GM18502 (cell line): ENCODE measurements at regions not wholly inside any gene's neighbourhood (a gene's known extent, or its start where the extent isn't known, plus 50 kb on each side); places are given as distances from the start of the nearest gene placed in this dataset.
"Not testable (repeated sequence)": the region's sequence is repeated elsewhere in the genome, so short reads cannot be mapped to it uniquely, and the experiment has no call there.

ENCODE experiments used
- ATAC-seq: cut with Tn5 transposase; IDR thresholded peaks from one replicate; pipeline ENCODE4 v1.9.1; 2021; ENCODE audit warnings: mild to moderate bottlenecking; ENCODE audit not compliant: unreplicated experiment, poor library complexity

DNA sequence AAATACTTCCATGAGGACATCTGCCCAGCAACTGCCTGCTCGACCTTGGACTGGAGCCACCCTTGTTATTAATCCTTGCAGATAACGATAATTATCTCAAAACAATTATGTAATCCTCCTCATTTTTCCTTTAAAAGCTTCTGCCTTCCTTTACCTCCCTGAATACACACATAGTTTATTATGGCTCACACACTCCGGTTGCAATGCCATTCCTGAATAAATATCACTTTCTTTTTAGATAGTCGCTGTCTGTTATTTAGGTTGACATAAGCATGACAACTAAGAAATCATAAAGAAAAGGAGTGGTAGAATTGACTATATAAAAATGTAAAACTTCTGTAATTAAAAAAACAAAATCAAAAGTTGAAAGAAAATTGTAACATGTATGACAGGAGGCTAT, 64.8 kb downstream of the B4GALT7 start:
- not testable (repeated sequence) for ATAC-seq

DNA sequence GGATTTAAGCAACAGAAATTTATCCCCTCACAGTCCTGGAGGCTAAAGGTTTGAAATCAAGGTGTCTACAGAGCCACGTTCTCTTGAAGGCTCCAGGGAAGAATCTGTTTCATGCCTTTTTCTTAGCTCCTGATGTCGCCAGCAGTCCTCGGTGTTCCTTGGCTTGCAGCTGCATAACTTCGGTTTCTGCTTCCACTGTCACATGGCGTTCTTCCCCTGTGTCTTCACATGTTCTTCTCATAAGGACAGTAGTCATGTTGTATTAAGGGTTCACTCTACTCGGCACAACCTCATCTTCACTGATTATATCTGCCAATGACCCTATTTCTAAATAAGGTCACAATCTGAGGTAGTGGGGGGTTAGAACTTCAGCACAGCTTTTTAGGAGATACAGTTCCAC, 65.2 kb downstream of the B4GALT7 start:
- ATAC-seq = not testable (repeated sequence)

DNA sequence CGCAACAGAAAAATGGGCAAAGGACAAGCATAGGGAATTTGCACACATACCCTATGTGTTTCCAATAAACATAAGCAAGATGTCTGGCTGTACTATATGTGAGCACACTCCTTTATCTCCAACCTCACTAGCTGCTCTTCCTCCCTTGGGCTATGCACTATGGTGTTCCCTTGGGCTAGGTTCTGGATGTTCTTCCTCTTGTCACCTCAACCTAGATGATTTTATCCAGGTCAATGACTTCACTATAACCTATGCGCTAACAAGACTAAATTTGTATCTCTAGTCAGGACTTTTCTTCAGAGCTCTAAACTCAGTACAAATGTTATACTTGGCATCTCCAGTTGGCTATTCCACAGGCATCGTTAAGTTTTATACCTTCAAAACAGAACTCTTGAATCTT, 66.0 kb downstream of the B4GALT7 start:
- ATAC-seq = not testable (repeated sequence)

DNA sequence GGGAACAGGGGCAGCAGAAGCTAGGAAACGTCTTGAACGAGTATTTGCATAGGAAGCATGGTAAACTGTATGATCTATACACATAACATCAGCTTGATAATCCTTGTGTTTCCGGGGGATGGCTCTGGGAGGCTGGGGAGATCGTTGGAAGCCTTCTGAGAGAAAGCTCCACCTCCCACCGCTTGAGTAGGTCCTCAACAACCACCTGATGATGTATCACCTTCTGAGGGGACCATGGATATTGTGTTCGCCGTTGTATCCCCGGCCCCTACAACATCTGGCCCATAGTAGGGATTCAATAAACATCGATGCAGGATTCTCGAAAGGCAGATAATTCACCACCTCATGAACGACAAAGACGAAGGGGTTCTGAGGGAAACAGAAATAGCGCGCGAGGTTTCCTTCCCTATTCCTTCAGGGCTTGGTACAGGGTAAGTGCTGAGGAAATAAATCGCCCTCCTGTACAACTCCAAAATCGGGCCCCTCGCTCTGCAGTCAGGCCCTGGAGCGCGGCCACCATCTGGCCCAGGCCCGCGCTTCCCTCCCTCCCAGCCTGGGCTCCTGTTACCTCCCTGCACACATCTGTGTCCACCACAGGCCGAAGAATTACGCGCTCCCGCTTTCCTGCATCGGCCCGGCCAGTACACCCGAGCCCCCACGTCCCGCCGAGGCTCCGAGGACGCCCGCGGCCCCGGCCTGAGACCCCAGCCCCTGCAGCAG, 71.3 kb downstream of the B4GALT7 start:
- ATAC-seq = peak; percentile 36

DNA sequence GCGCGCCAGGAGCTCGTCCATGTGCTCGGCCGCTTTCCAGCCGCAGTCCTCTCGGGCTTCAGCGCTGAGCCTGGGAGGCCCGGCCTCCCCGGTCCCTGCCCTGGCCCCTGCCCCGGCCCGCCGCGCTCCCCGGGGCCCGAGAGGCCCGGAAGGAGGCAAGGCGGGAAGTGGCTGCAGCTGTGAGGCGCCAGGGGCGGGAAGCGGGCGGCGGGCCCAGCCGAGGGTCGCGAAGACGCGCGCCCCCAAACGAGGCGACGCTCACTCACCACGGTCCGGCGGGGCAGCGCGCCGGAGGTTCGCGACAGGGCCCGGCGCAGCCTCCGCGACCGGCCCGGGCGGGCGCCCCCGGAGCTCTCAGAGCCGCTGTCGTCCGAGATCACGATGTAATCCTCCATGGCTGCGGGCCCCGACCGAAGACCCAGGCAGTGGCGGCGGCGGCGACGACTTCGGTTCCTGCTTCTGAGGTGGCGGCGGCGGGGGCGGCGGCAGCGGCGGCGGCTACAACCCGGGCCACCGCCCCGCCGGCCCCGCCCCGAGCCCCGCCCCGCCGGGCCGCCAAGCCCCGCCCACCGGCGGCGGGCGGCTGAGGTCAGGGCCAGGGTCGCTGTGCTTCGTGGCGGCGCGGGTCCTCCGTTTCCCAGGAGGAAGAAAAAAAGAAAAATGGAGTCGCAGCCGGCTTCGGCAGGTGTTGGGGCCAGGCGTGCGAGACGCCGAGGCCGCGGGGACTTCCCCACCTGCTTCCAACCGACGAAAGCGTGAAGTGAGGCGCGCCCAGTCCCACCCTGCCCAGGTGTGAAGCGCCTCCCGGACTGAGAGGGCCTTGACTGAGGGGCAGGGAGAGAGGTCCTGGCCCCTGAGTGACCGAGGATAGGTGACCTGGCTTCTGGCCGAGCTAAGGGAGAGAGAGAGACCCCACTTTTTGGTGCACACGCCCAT, 72.1 kb downstream of the B4GALT7 start:
- ATAC-seq = peak; percentile 79
